ENCODE measurements at regions not wholly inside any gene's neighbourhood (a gene's known extent, or its start where the extent isn't known, plus 50 kb on each side); places are given as distances from the start of the nearest gene placed in this dataset.

DNA sequence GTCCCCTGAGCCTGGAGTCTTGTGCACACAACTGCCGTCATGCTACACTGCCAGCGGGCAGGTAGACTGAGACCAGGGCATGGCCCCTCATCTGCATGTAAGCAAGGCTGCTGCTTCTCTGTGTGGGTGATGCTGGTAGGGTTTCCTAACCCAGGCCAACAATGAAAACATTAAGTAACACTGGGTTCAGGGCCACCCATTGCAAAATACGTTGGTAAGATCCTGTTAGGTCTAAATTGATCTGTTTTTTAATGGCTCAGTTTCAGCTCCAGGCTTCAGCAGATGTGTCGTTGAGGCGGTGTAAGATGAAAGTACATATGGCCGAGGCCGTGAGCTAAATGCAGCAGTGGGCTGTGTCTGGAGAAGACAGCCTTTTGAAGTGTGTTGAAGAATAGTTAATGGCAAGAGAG, 383.4 kb downstream of the IRS2 start:
- TF ChIP-seq ZFP30 (CRISPR knock-in tag; IDR thresholded peaks at IDR 0.05) = no peak
- no peak for TF ChIP-seq PATZ1 (CRISPR knock-in tag; IDR thresholded peaks at IDR 0.05; ENCODE audit: borderline replicate concordance)
- no peak for TF ChIP-seq SNAI2 (CRISPR knock-in tag; IDR thresholded peaks at IDR 0.05)
- TF ChIP-seq OSR1 (CRISPR knock-in tag; IDR thresholded peaks at IDR 0.05) = no peak
- no peak for TF ChIP-seq RARB (CRISPR knock-in tag; IDR thresholded peaks at IDR 0.05)
- no peak for TF ChIP-seq POU6F1 (CRISPR knock-in tag; IDR thresholded peaks at IDR 0.05; ENCODE audit: borderline replicate concordance, low read depth)
- TF ChIP-seq TSHZ2 (CRISPR knock-in tag; IDR thresholded peaks at IDR 0.05) = no peak
- no peak for TF ChIP-seq PPARA (CRISPR knock-in tag; IDR thresholded peaks at IDR 0.05; ENCODE audit: borderline replicate concordance)
- TF ChIP-seq TCF4 (CRISPR knock-in tag; IDR thresholded peaks at IDR 0.05; ENCODE audit: borderline replicate concordance) = no peak
- no peak for TF ChIP-seq CSRNP3 (CRISPR knock-in tag; IDR thresholded peaks at IDR 0.05)
